A549 (cell line): ENCODE measurements at regions not wholly inside any gene's neighbourhood (a gene's known extent, or its start where the extent isn't known, plus 50 kb on each side); places are given as distances from the start of the nearest gene placed in this dataset.

ENCODE experiments used
- ATAC-seq, 2 experiments: fragments of 200-7000 bp in 1 of 2; fragments of >200 bp in 1 of 2; cut with Nextera tagmentation in 1 of 2; cut with Tn5 transposase in 1 of 2; 3 replicates each; pipeline versions ENCODE4 v1.8.0 to v1.9.1; 2018 to 2020; ENCODE audit warnings: mild to moderate bottlenecking in 1 of 2, moderate library complexity in 1 of 2
- CTCF ChIA-PET: fragments of 300-600 bp; sonication (Branson Sonifier 250); formaldehyde crosslinking; extraction: SDS; loops from one replicate; lab custom pipeline; 2021; ENCODE audit warnings: antibody characterized with exemption, inconsistent platforms; lab: Yijun Ruan, JAX
- POLR2A ChIA-PET: fragments of 350-600 bp; formaldehyde crosslinking; extraction: SDS; loops from one replicate; lab custom pipeline; 2021; ENCODE audit warnings: antibody characterized with exemption, inconsistent platforms; lab: Yijun Ruan, JAX
- DNase-seq, 2 experiments: peaks; one replicate each; pipeline versions ENCODE4 v3.0.0 to v3.0.0-alpha.2; 2011 to 2016; ENCODE audit warnings: low read depth in 1 of 2, low spot score in 1 of 2
- FAIRE-seq: peaks from 2 replicates; lab custom pipeline; 2011; peaks lifted over from hg19 to GRCh38; lab: Jason Lieb, UNC
- H3K27ac ChIP-seq, 2 experiments: fragments of >200 bp; sonication (Bioruptor Twin); formaldehyde crosslinking; 3 replicates each; pipeline ENCODE4 v1.5.1; 2016 to 2017
- H3K4me1 ChIP-seq: fragments of >200 bp; sonication (Bioruptor Twin); formaldehyde crosslinking; 3 replicates; pipeline ENCODE4 v1.6.1; 2016
- H3K4me2 ChIP-seq: fragments of >200 bp; sonication (Bioruptor Twin); formaldehyde crosslinking; 3 replicates; pipeline ENCODE4 v1.6.1; 2016
- H3K4me3 ChIP-seq: fragments of >200 bp; sonication (Bioruptor Twin); formaldehyde crosslinking; 3 replicates; pipeline ENCODE4 v1.5.1; 2016
- H3K9me3 ChIP-seq: fragments of >200 bp; sonication (Bioruptor Twin); formaldehyde crosslinking; 3 replicates; pipeline ENCODE4 v1.6.1; 2016
- ATOH8 ChIP-seq: fragments of 250-450 bp; sonication (Bioruptor Pico); IDR thresholded peaks from 2 replicates; pipeline ENCODE4 v1.5.0; 2020; ENCODE audit warnings: low read depth, mild to moderate bottlenecking, moderate library complexity
- BHLHE40 ChIP-seq: IDR thresholded peaks from 2 replicates; pipeline ENCODE4 v1.6.1; 2012; ENCODE audit warnings: low read depth, low read length, inconsistent platforms
- CBX2 ChIP-seq: fragments of 200-600 bp; sonication (generic); IDR thresholded peaks from 2 replicates; pipeline ENCODE4 v1.6.1; 2016; ENCODE audit warnings: low read depth, mild to moderate bottlenecking, borderline replicate concordance
- CEBPB ChIP-seq, 2 experiments: fragments of >200 bp in 1 of 2; sonication (Bioruptor Twin) in 1 of 2; formaldehyde crosslinking in 1 of 2; IDR thresholded peaks; 2 replicates each; pipeline ENCODE4 v1.6.1; 2012 to 2016
- CHD2 ChIP-seq: fragments of 150-350 bp; IDR thresholded peaks from 2 replicates; pipeline ENCODE4 v1.6.1; 2014; ENCODE audit warnings: low read length; ENCODE audit not compliant: partially characterized antibody
- CHD4 ChIP-seq: fragments of 200-600 bp; sonication (generic); IDR thresholded peaks from 2 replicates; pipeline ENCODE4 v1.6.1; 2016; ENCODE audit warnings: antibody characterized with exemption, mild to moderate bottlenecking, borderline replicate concordance
- E2F6 ChIP-seq: IDR thresholded peaks from 2 replicates; pipeline ENCODE4 v1.6.1; 2012; ENCODE audit warnings: low read depth, borderline replicate concordance
- ELK1 ChIP-seq: fragments of 150-350 bp; IDR thresholded peaks from 2 replicates; pipeline ENCODE4 v1.6.1; 2014; ENCODE audit warnings: low read depth, mild to moderate bottlenecking, low read length
- HES2 ChIP-seq: fragments of >200 bp; sonication (Bioruptor Twin); formaldehyde crosslinking; IDR thresholded peaks from 2 replicates; pipeline ENCODE4 v1.6.1; 2016
- HMGXB4 ChIP-seq: fragments of 250-450 bp; sonication (Bioruptor Pico); IDR thresholded peaks from 2 replicates; pipeline ENCODE4 v1.5.0; 2021; ENCODE audit warnings: mild to moderate bottlenecking, moderate library complexity, borderline replicate concordance
- HOXB5 ChIP-seq: fragments of 250-450 bp; sonication (Bioruptor Pico); IDR thresholded peaks from 2 replicates; pipeline ENCODE4 v1.5.0; 2020; ENCODE audit warnings: mild to moderate bottlenecking, moderate library complexity
- MAFK ChIP-seq: fragments of 450-650 bp; IDR thresholded peaks from 2 replicates; pipeline ENCODE4 v1.6.1; 2014; ENCODE audit not compliant: partially characterized antibody
- MAX ChIP-seq: IDR thresholded peaks from 2 replicates; pipeline ENCODE4 v1.6.1; 2012
- MAZ ChIP-seq: fragments of 150-350 bp; IDR thresholded peaks from 2 replicates; pipeline ENCODE4 v1.6.1; 2014; ENCODE audit warnings: antibody characterized with exemption, low read depth, low read length, borderline replicate concordance
- NR3C1 ChIP-seq: fragments of >200 bp; sonication (Bioruptor Twin); formaldehyde crosslinking; IDR thresholded peaks from 3 replicates; pipeline ENCODE4 v1.6.1; 2017
- PHF8 ChIP-seq: fragments of 200-600 bp; sonication (generic); IDR thresholded peaks from 2 replicates; pipeline ENCODE4 v1.6.1; 2016; ENCODE audit warnings: low read depth, mild to moderate bottlenecking, antibody characterized with exemption, moderate library complexity, borderline replicate concordance
- POLR2AphosphoS2 ChIP-seq: conservative IDR thresholded peaks from 2 replicates; pipeline ENCODE4 v1.6.1; 2012; ENCODE audit warnings: low read length, improper control_type of control experiment, inconsistent platforms
- RARB ChIP-seq: fragments of 250-450 bp; sonication (Bioruptor Pico); IDR thresholded peaks from 2 replicates; pipeline ENCODE4 v1.8.0; 2021; ENCODE audit warnings: mild to moderate bottlenecking, moderate library complexity
- RCOR1 ChIP-seq: fragments of 150-350 bp; IDR thresholded peaks from 2 replicates; pipeline ENCODE4 v1.6.1; 2014; ENCODE audit warnings: antibody characterized with exemption, low read length, low read depth
- RNF2 ChIP-seq: fragments of 200-600 bp; sonication (generic); IDR thresholded peaks from 2 replicates; pipeline ENCODE4 v1.6.1; 2016; ENCODE audit warnings: low read depth, mild to moderate bottlenecking, antibody characterized with exemption, moderate library complexity, borderline replicate concordance
- TP53 ChIP-seq: fragments of 250-450 bp; sonication (Bioruptor Pico); IDR thresholded peaks from 2 replicates; pipeline ENCODE4 v1.5.0; 2021; ENCODE audit warnings: mild to moderate bottlenecking, moderate library complexity
- ZC3H11A ChIP-seq: fragments of 450-650 bp; IDR thresholded peaks from 2 replicates; pipeline ENCODE4 v1.6.1; 2014; ENCODE audit warnings: antibody characterized with exemption, mild to moderate bottlenecking
- ZSCAN20 ChIP-seq: fragments of 250-450 bp; sonication (Bioruptor Pico); IDR thresholded peaks from 2 replicates; pipeline ENCODE4 v1.8.0; 2022; ENCODE audit warnings: mild to moderate bottlenecking, moderate library complexity
- WGBS: methylation state at CpG from one replicate; pipeline ENCODE4 v1.1.6; 2017; ENCODE audit errors: missing lambda C conversion rate; 5-methylcytosine and 5-hydroxymethylcytosine counted together

- no peak overlapping the region for H3K4me3 ChIP-seq
- no peak for FAIRE-seq
- H3K4me1 ChIP-seq, result no peaks in the 10 kb centered on the region
- TF ChIP-seq ZSCAN20 (CRISPR knock-in tag) (no peak), RCOR1 (no peak), MAX (no peak)
- DNase-seq, result no peak
- CTCF ChIA-PET, result interaction anchor here (0.6 kb wide), 1 partner anchor 11 kb away, joined by 3 read pairs; no protein-coding TSS in a partner anchor
- no peaks in the 10 kb centered on the region for H3K9me3 ChIP-seq
- no peak overlapping the region for H3K4me2 ChIP-seq
- H3K27ac ChIP-seq, result no peak overlapping the region
- WGBS, result 53% methylated on average over 5 of the region's 5 CpGs
- POLR2A ChIA-PET, result no interaction called here
- ATAC-seq, result no peak
These were observed 64.9 kb upstream of the ADAMTS19 start for GRCh38 chr5:129395247-129395646.

GRCh38 chr5:129398026-129398678 is 61.9 kb upstream of the ADAMTS19 start:
- ChIA-PET POLR2A (no interaction called here), CTCF (no interaction called here)
- FAIRE-seq (no peak), ATAC-seq (no peak), DNase-seq (no peak)
- Histone ChIP-seq H3K4me1 (no peaks in the 10 kb centered on the region), H3K9me3 (no peaks in the 10 kb centered on the region), H3K27ac (no peak overlapping the region), H3K4me3 (no peak overlapping the region), H3K4me2 (no peak overlapping the region)
- no peak for TF ChIP-seq ZC3H11A
- no peak for TF ChIP-seq MAZ
- TF ChIP-seq CEBPB (IDR thresholded peaks at IDR 0.05), result no peak
- TF ChIP-seq POLR2AphosphoS2, result no peak
- no peak for TF ChIP-seq HMGXB4 (CRISPR knock-in tag)
- TF ChIP-seq BHLHE40, result no peak
- no peak for TF ChIP-seq ATOH8 (CRISPR knock-in tag)
- TF ChIP-seq PHF8, result no peak
- no peak for TF ChIP-seq NR3C1
- no peak for TF ChIP-seq RNF2
- no peak for TF ChIP-seq CHD2
- no peak for TF ChIP-seq MAFK
- TF ChIP-seq CHD4, result no peak
- 4% methylated on average over 1 of the region's 1 CpG for WGBS

- ATAC-seq (no peak), FAIRE-seq (no peak), DNase-seq (no peak)
- Histone ChIP-seq H3K4me2 (no peak overlapping the region), H3K4me1 (no peaks in the 10 kb centered on the region), H3K4me3 (no peak overlapping the region), H3K27ac (no peak overlapping the region), H3K9me3 (no peaks in the 10 kb centered on the region)
- TF ChIP-seq ELK1 (no peak), CBX2 (no peak), NR3C1 (no peak), RARB (no peak), HOXB5 (CRISPR knock-in tag) (no peak), TP53 (no peak), HES2 (no peak), E2F6 (no peak)
- ChIA-PET POLR2A (no interaction called here), CTCF (interaction anchor here (2.0 kb wide), 1 partner anchor 369 kb away, joined by 9 read pairs; no protein-coding TSS in a partner anchor)
- 4% methylated on average over 2 of the region's 2 CpGs for WGBS
These were observed 61.0 kb upstream of the ADAMTS19 start for GRCh38 chr5:129399069-129399468.
